Esophagus muscularis mucosa (tissue), 4 donors: ENCODE measurements at regions not wholly inside any gene's neighbourhood (a gene's known extent, or its start where the extent isn't known, plus 50 kb on each side); places are given as distances from the start of the nearest gene placed in this dataset.

Source experiments
- EP300 ChIP-seq: sonication (generic); formaldehyde crosslinking; IDR thresholded peaks from one replicate; pipeline ENCODE4 v1.6.1; 2017; ENCODE audit warnings: antibody characterized with exemption
- POLR2A ChIP-seq: fragments of 450-650 bp; IDR thresholded peaks from one replicate; pipeline ENCODE4 v1.6.1; 2017; ENCODE audit warnings: antibody characterized with exemption, moderate library complexity, mild to moderate bottlenecking, low read depth
- TF ChIP-seq, protein P1 (sequence below), 3 experiments: fragments of 200-600 bp in 2 of 3; fragments of 450-650 bp in 1 of 3; sonication (generic) in 2 of 3; IDR thresholded peaks; one replicate each; pipeline ENCODE4 v1.5.1; 2017 to 2019; ENCODE audit warnings: antibody characterized with exemption in 3 of 3, mild to moderate bottlenecking in 2 of 3, moderate library complexity in 1 of 3

DNA sequence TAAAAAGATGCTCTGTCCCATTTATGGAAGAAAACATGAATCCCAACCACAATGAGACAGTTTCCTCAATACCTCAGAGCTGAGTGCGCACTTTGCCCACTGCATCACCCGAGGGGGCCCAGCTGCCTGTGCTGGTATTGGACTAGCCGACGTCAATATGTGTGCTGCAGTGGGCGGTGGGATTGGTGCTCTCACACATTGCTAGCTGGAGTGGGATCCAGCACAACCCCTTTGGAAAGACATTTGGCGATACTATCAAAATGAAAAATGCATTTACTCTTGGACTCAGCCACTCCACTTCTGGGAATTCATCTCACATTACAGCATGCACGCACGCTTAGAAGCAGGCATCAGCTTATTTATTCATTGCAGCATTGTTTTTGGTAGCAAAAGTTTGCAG is 289.2 kb upstream of the FOXF1 start:
- TF ChIP-seq, protein P1, sequence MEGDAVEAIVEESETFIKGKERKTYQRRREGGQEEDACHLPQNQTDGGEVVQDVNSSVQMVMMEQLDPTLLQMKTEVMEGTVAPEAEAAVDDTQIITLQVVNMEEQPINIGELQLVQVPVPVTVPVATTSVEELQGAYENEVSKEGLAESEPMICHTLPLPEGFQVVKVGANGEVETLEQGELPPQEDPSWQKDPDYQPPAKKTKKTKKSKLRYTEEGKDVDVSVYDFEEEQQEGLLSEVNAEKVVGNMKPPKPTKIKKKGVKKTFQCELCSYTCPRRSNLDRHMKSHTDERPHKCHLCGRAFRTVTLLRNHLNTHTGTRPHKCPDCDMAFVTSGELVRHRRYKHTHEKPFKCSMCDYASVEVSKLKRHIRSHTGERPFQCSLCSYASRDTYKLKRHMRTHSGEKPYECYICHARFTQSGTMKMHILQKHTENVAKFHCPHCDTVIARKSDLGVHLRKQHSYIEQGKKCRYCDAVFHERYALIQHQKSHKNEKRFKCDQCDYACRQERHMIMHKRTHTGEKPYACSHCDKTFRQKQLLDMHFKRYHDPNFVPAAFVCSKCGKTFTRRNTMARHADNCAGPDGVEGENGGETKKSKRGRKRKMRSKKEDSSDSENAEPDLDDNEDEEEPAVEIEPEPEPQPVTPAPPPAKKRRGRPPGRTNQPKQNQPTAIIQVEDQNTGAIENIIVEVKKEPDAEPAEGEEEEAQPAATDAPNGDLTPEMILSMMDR (IDR thresholded peaks at IDR 0.05), result no peak
- no peak for TF ChIP-seq EP300
- TF ChIP-seq POLR2A, result no peak
